ENCODE measurements at regions not wholly inside any gene's neighbourhood (a gene's known extent, or its start where the extent isn't known, plus 50 kb on each side); places are given as distances from the start of the nearest gene placed in this dataset.

DNA sequence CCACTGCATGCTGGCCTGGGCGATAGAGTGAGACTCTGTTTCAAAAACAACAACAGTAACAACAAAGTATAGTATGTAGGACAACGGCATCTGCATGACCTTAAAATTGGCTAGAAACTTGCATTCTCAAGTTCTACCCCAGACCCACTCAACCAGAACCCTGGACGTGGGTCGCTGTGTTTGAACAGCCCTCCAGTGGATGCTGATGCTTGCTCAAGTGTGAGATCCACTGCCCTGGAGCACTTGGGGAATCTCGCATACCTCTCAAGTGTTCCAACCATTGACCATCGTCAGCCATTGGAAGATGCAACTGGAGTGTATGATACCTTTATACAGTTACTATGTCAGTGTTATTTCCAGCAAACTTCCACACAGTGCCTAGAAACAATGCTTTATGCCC is 435.9 kb downstream of the DCDC2C start:
- no peak for ATAC-seq (ENCODE audit: low read depth)
- DNase-seq (ENCODE audit: low spot score) = no peak
- Histone ChIP-seq H3K4me1 (ENCODE audit: insufficient read depth, poor library complexity, severe bottlenecking) (no peaks in the 10 kb centered on the region), H3K9me3 (ENCODE audit: severe bottlenecking) (no peaks in the 10 kb centered on the region), H3K4me3 (ENCODE audit: severe bottlenecking) (no peak overlapping the region), H3K27ac (ENCODE audit: poor library complexity, severe bottlenecking) (no peak overlapping the region), H3K27me3 (ENCODE audit: insufficient read depth, poor library complexity, severe bottlenecking) (no peaks in the 10 kb centered on the region), H3K36me3 (ENCODE audit: low read depth) (no peaks in the 10 kb centered on the region)
- TF ChIP-seq CTCF (IDR thresholded peaks at IDR 0.05; ENCODE audit: poor library complexity, severe bottlenecking) = no peak

- ATAC-seq (ENCODE audit: low read depth) (no peak), DNase-seq (ENCODE audit: low spot score) (no peak)
- no peaks in the 10 kb centered on the region for H3K4me1 ChIP-seq (ENCODE audit: insufficient read depth, poor library complexity, severe bottlenecking)
- H3K9me3 ChIP-seq (ENCODE audit: severe bottlenecking) = no peaks in the 10 kb centered on the region
- H3K27ac ChIP-seq (ENCODE audit: poor library complexity, severe bottlenecking) = no peak overlapping the region
- H3K4me3 ChIP-seq (ENCODE audit: severe bottlenecking) = no peak overlapping the region
- H3K36me3 ChIP-seq (ENCODE audit: low read depth) = no peaks in the 10 kb centered on the region
- no peak for TF ChIP-seq CTCF (IDR thresholded peaks at IDR 0.05; ENCODE audit: poor library complexity, severe bottlenecking)
- no peaks in the 10 kb centered on the region for H3K27me3 ChIP-seq (ENCODE audit: insufficient read depth, poor library complexity, severe bottlenecking)
Observed at GRCh38 chr2:4139731-4140130, 436.4 kb downstream of the DCDC2C start.

GRCh38 chr2:4140281-4140970 is 437.1 kb downstream of the DCDC2C start:
- H3K36me3 ChIP-seq (ENCODE audit: low read depth) = no peaks in the 10 kb centered on the region
- H3K27ac ChIP-seq (ENCODE audit: poor library complexity, severe bottlenecking) = no peak overlapping the region
- no peaks in the 10 kb centered on the region for H3K9me3 ChIP-seq (ENCODE audit: severe bottlenecking)
- H3K4me1 ChIP-seq (ENCODE audit: insufficient read depth, poor library complexity, severe bottlenecking) = no peaks in the 10 kb centered on the region
- no peak for DNase-seq (ENCODE audit: low spot score)
- no peak overlapping the region for H3K4me3 ChIP-seq (ENCODE audit: severe bottlenecking)
- no peak for ATAC-seq (ENCODE audit: low read depth)
- H3K27me3 ChIP-seq (ENCODE audit: insufficient read depth, poor library complexity, severe bottlenecking) = no peaks in the 10 kb centered on the region
- TF ChIP-seq CTCF (IDR thresholded peaks at IDR 0.05; ENCODE audit: poor library complexity, severe bottlenecking) = no peak

GRCh38 chr2:4144731-4145130 is 441.4 kb downstream of the DCDC2C start:
- DNase-seq (ENCODE audit: low spot score) = no peak
- Histone ChIP-seq H3K36me3 (ENCODE audit: low read depth) (no peaks in the 10 kb centered on the region), H3K27ac (ENCODE audit: poor library complexity, severe bottlenecking) (no peak overlapping the region), H3K27me3 (ENCODE audit: insufficient read depth, poor library complexity, severe bottlenecking) (no peaks in the 10 kb centered on the region), H3K9me3 (ENCODE audit: severe bottlenecking) (no peaks in the 10 kb centered on the region), H3K4me3 (ENCODE audit: severe bottlenecking) (no peak overlapping the region), H3K4me1 (ENCODE audit: insufficient read depth, poor library complexity, severe bottlenecking) (no peaks in the 10 kb centered on the region)
- TF ChIP-seq CTCF (IDR thresholded peaks at IDR 0.05; ENCODE audit: poor library complexity, severe bottlenecking) = no peak
- ATAC-seq (ENCODE audit: low read depth) = no peak

DNA sequence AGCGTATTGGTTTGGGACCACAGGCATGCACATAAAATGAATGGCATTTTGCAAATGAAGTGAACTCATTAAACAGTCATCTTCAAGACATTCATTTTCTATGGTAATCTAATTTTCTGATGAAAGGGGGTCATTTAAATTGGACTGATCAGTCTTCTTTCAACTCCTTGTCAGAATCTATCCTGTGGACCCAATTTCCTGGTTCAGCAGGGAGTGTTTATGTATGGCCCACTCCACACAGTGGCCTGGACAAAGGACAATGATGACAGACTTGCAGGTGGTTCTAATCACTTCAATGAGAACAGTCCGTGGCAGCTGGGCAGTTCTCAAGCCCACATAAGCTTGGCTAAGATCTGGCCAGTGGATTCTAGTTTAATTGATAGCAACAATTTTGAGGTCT is 448.1 kb downstream of the DCDC2C start:
- Histone ChIP-seq H3K9me3 (ENCODE audit: severe bottlenecking) (peaks cover 2% of the 10 kb centered on the region), H3K36me3 (ENCODE audit: low read depth) (no peaks in the 10 kb centered on the region), H3K27ac (ENCODE audit: poor library complexity, severe bottlenecking) (no peak overlapping the region), H3K4me1 (ENCODE audit: insufficient read depth, poor library complexity, severe bottlenecking) (no peaks in the 10 kb centered on the region), H3K27me3 (ENCODE audit: insufficient read depth, poor library complexity, severe bottlenecking) (no peaks in the 10 kb centered on the region), H3K4me3 (ENCODE audit: severe bottlenecking) (no peak overlapping the region)
- ATAC-seq (ENCODE audit: low read depth) (no peak), DNase-seq (ENCODE audit: low spot score) (no peak)
- TF ChIP-seq CTCF (IDR thresholded peaks at IDR 0.05; ENCODE audit: poor library complexity, severe bottlenecking) = no peak
